ENCODE measurements at regions not wholly inside any gene's neighbourhood (a gene's known extent, or its start where the extent isn't known, plus 50 kb on each side); places are given as distances from the start of the nearest gene placed in this dataset.

DNA sequence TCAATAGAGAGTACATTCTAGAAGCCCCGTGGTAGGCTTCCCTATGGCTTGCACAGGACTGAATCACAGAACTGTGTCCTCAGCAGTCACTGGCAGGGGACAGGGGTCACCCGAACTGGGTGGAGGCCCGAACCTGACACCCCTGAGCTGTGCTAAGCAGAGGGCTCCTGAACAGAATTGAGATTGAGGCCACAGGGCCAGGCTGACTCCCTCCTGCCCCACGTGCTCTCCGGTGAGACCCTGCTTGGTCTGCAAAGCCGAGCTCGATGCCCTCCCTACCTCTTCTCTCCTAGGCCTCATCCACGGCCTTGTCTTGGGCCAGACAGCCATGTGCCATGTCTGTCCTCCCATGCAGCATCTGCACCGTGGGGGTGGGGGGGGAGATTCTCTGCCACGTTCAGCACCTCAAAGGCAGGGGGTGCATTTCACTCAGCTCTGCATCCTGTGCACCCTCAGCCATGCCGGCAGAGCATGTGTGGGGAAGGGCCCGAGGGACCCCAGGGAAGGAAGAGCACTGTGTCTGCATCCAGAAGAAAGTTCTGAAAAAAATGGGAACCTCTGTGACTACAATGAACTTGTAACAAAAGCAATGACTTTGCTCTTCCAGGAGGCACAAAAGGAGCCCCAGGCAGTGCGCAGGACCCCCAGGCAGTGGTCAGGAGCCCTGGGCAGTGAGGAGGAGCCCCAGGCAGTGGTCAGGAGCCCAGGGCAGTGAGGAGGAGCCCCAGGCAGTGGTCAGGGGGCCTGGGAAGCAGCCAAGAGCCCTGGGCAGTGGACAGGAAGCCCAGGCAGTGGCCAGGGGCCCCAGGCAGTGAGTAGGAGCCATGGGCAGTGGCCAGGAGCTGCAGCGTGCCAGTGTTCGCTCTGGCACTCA, 76.7 kb upstream of the SEPTIN5 start (continued):
- no peak for TF ChIP-seq NANOG (IDR thresholded peaks at IDR 0.05; ENCODE audit: insufficient read depth, low read depth, low read length, poor library complexity, severe bottlenecking)
- TF ChIP-seq CHD2 (IDR thresholded peaks at IDR 0.05; ENCODE audit: low read length): no peak
- TF ChIP-seq JUN (IDR thresholded peaks at IDR 0.05; ENCODE audit: low read depth, low read length): no peak
- TF ChIP-seq SIRT6 (IDR thresholded peaks at IDR 0.05; ENCODE audit: low read length): no peak
- TF ChIP-seq, protein P1, sequence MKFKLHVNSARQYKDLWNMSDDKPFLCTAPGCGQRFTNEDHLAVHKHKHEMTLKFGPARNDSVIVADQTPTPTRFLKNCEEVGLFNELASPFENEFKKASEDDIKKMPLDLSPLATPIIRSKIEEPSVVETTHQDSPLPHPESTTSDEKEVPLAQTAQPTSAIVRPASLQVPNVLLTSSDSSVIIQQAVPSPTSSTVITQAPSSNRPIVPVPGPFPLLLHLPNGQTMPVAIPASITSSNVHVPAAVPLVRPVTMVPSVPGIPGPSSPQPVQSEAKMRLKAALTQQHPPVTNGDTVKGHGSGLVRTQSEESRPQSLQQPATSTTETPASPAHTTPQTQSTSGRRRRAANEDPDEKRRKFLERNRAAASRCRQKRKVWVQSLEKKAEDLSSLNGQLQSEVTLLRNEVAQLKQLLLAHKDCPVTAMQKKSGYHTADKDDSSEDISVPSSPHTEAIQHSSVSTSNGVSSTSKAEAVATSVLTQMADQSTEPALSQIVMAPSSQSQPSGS (IDR thresholded peaks at IDR 0.05; ENCODE audit: low read length): no peak
- TF ChIP-seq HDAC2 (IDR thresholded peaks at IDR 0.05; ENCODE audit: borderline replicate concordance in 1 of 2, low read depth in 2 of 2, low read length in 2 of 2): no peak
- no peak for TF ChIP-seq RBBP5 (IDR thresholded peaks at IDR 0.05; ENCODE audit: borderline replicate concordance, low read depth, low read length)

Data from H1 (cell line).